RWPE1 (cell line): ENCODE measurements at regions not wholly inside any gene's neighbourhood (a gene's known extent, or its start where the extent isn't known, plus 50 kb on each side); places are given as distances from the start of the nearest gene placed in this dataset.
A peak's percentile ranks its signal among the peaks of the same experiment; 100 is the strongest.

Experiments used
- CTCF ChIA-PET: fragments of 350-600 bp; sonication (Branson Sonifier 250); formaldehyde crosslinking; extraction: SDS; loops from one replicate; lab custom pipeline; 2021; lab: Yijun Ruan, JAX
- POLR2A ChIA-PET: fragments of 400-600 bp; formaldehyde crosslinking; extraction: SDS; loops from one replicate; lab custom pipeline; 2020; ENCODE audit warnings: antibody characterized with exemption; ENCODE audit not compliant: low non-redundant PET; lab: Yijun Ruan, JAX
- DNase-seq: peaks from one replicate; pipeline ENCODE4 v3.0.0; 2012; ENCODE audit warnings: low spot score
- H3K27ac ChIP-seq: fragments of 450-650 bp; 2 replicates; pipeline ENCODE4 v1.5.1; 2017
- TF ChIP-seq, protein P1 (sequence below): fragments of 450-650 bp; conservative IDR thresholded peaks from 2 replicates; pipeline ENCODE4 v1.5.1; 2017; ENCODE audit warnings: low read depth, mild to moderate bottlenecking

- H3K27ac ChIP-seq = no peak overlapping the region
- no peak for DNase-seq
- CTCF ChIA-PET = no interaction called here
- TF ChIP-seq, protein P1, sequence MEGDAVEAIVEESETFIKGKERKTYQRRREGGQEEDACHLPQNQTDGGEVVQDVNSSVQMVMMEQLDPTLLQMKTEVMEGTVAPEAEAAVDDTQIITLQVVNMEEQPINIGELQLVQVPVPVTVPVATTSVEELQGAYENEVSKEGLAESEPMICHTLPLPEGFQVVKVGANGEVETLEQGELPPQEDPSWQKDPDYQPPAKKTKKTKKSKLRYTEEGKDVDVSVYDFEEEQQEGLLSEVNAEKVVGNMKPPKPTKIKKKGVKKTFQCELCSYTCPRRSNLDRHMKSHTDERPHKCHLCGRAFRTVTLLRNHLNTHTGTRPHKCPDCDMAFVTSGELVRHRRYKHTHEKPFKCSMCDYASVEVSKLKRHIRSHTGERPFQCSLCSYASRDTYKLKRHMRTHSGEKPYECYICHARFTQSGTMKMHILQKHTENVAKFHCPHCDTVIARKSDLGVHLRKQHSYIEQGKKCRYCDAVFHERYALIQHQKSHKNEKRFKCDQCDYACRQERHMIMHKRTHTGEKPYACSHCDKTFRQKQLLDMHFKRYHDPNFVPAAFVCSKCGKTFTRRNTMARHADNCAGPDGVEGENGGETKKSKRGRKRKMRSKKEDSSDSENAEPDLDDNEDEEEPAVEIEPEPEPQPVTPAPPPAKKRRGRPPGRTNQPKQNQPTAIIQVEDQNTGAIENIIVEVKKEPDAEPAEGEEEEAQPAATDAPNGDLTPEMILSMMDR = no peak
- POLR2A ChIA-PET = no interaction called here
These were observed 126.5 kb downstream of the FAM43A start for GRCh38 chr3:194812176-194812575.

DNA sequence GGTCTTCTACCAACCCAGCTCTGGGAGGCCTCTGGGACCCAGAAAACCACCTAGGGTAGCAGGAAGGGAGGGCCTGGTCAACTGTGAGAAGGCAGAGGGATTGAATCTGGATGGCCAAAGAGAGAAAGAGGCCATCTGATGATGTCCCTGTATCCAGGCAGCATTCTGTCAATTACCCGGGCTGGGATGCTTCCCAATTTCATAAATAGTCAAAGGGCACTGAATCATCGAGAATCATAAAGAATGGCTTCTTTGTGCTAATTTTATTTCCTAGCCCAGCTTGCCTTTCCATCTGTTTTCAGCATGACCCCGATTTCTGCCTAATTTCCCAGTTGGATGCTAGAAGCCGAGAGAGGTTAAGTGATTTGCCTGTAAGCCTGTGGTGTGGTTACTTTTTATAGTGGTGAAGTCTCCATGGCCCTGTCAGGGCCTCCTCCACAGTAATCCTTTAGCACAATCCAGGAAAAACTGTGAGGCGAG lies 129.2 kb downstream of the FAM43A start:
- POLR2A ChIA-PET = no interaction called here

GRCh38 chr3:194816748-194817591 lies 131.3 kb downstream of the FAM43A start:
- POLR2A ChIA-PET = no interaction called here

More for the DNA sequence above, 129.2 kb downstream of the FAM43A start:
- DNase-seq = no peak
- H3K27ac ChIP-seq = no peak overlapping the region
- CTCF ChIA-PET = interaction anchor here (0.6 kb wide), 3 partner anchors 17 to 200 kb away, joined by 3 read pairs; no protein-coding TSS in a partner anchor
- TF ChIP-seq, protein P1 = no peak

GRCh38 chr3:194817592-194817930 lies 131.9 kb downstream of the FAM43A start:
- TF ChIP-seq, protein P1 = no peak
- POLR2A ChIA-PET = no interaction called here
- CTCF ChIA-PET = no interaction called here
- DNase-seq = no peak
- H3K27ac ChIP-seq = no peak overlapping the region

More at GRCh38 chr3:194816748-194817591, 131.3 kb downstream of the FAM43A start:
- no peak for DNase-seq
- TF ChIP-seq, protein P1 = no peak
- no peak overlapping the region for H3K27ac ChIP-seq
- CTCF ChIA-PET = no interaction called here

DNA sequence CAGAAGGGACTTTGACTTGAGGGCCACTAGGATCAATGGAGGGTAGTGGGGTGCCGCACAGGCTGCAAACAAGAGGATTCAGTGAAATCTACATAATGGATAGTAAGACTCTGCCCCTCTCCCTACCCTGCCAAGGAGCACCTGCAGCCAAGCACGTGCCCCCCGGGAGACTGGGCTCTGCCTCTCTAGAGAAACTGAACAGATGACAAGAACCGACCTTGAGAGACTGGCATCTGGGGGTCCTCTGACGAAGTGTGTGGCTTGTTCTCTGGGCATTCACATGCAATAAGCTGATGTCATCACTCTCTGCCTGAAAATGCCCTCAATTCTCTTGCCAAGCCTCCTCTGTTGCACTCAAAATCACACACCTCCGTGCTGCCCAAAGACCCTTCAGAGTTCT lies 132.3 kb downstream of the FAM43A start:
- no peak overlapping the region for H3K27ac ChIP-seq
- ChIA-PET POLR2A (no interaction called here), CTCF (no interaction called here)
- DNase-seq = no peak
- TF ChIP-seq, protein P1 = no peak

DNA sequence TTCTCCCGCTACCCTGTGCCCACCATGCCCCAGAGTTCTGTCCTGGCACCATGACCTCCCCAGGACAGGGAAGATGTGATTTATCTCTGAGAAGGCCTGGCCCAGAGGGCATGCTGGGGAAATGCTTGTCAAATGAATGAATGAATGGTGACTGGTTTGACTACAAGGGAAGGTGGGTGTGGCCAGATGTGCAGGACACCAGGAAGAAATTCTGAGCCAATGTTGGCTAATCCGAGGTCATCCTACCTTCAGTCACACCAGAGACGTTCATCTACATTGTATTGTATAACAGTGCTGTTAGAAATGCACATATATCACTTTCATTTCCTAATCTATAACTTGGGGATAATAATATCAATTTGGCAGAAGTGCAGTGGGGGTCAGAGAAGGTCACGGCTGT lies 138.4 kb downstream of the FAM43A start:
- CTCF ChIA-PET = no interaction called here
- H3K27ac ChIP-seq = no peak overlapping the region
- TF ChIP-seq, protein P1 = no peak
- POLR2A ChIA-PET = no interaction called here
- DNase-seq = peak; percentile 23
